ENCODE measurements at regions not wholly inside any gene's neighbourhood (a gene's known extent, or its start where the extent isn't known, plus 50 kb on each side); places are given as distances from the start of the nearest gene placed in this dataset.

- no peak for TF ChIP-seq CTCF (IDR thresholded peaks at IDR 0.05)
- H3K27me3 ChIP-seq, result peaks cover 0 to 69% of the 10 kb centered on the region in 2 donors
- H3K9me3 ChIP-seq, result no peaks in the 10 kb centered on the region
- H3K4me3 ChIP-seq, result no peak overlapping the region
- no peaks in the 10 kb centered on the region for H3K36me3 ChIP-seq
- DNase-seq, result no peak
- H3K27ac ChIP-seq, result no peak overlapping the region
- intact Hi-C loops (cut with DNase I; ENCODE audit: low total_unique reads), result no loop called here
- H3K4me1 ChIP-seq, result no peaks in the 10 kb centered on the region
Measured at GRCh38 chr6:33874136-33874760, 70.4 kb upstream of the MLN start.

- no peak for TF ChIP-seq CTCF (IDR thresholded peaks at IDR 0.05)
- intact Hi-C loops (cut with DNase I; ENCODE audit: low total_unique reads), result no loop called here
- Histone ChIP-seq H3K4me3 (no peak overlapping the region), H3K9me3 (no peaks in the 10 kb centered on the region), H3K36me3 (no peaks in the 10 kb centered on the region), H3K27ac (no peak overlapping the region), H3K4me1 (no peaks in the 10 kb centered on the region), H3K27me3 (peaks cover 0 to 58% of the 10 kb centered on the region in 2 donors)
- DNase-seq, result no peak
Measured at GRCh38 chr6:33872761-33873160, 69.0 kb upstream of the MLN start.

- H3K4me1 ChIP-seq, result no peaks in the 10 kb centered on the region
- intact Hi-C loops (cut with DNase I; ENCODE audit: low total_unique reads), result no loop called here
- no peaks in the 10 kb centered on the region for H3K36me3 ChIP-seq
- no peak for TF ChIP-seq CTCF (IDR thresholded peaks at IDR 0.05)
- no peaks in the 10 kb centered on the region for H3K9me3 ChIP-seq
- H3K27me3 ChIP-seq, result peaks cover 0 to 43% of the 10 kb centered on the region in 2 donors
- DNase-seq, result no peak
- H3K27ac ChIP-seq, result no peak overlapping the region
- H3K4me3 ChIP-seq, result no peak overlapping the region
Measured at GRCh38 chr6:33869826-33870423, 66.1 kb upstream of the MLN start.

- Histone ChIP-seq H3K36me3 (no peaks in the 10 kb centered on the region), H3K9me3 (no peaks in the 10 kb centered on the region), H3K4me3 (no peak overlapping the region), H3K4me1 (no peaks in the 10 kb centered on the region), H3K27me3 (peaks cover 0 to 43% of the 10 kb centered on the region in 2 donors), H3K27ac (no peak overlapping the region)
- no peak for DNase-seq
- intact Hi-C loops (cut with DNase I; ENCODE audit: low total_unique reads), result no loop called here
- no peak for TF ChIP-seq CTCF (IDR thresholded peaks at IDR 0.05)
Measured at GRCh38 chr6:33869121-33869520, 65.3 kb upstream of the MLN start.

GRCh38 chr6:33868141-33868540, 64.3 kb upstream of the MLN start:
- Histone ChIP-seq H3K9me3 (no peaks in the 10 kb centered on the region), H3K27ac (no peak overlapping the region), H3K27me3 (peaks cover 0 to 46% of the 10 kb centered on the region in 2 donors), H3K36me3 (no peaks in the 10 kb centered on the region), H3K4me3 (no peak overlapping the region), H3K4me1 (no peaks in the 10 kb centered on the region)
- DNase-seq, result no peak
- intact Hi-C loops (cut with DNase I; ENCODE audit: low total_unique reads), result no loop called here
- TF ChIP-seq CTCF (IDR thresholded peaks at IDR 0.05), result no peak
